Gastrocnemius medialis (tissue), 4 donors: ENCODE measurements at regions not wholly inside any gene's neighbourhood (a gene's known extent, or its start where the extent isn't known, plus 50 kb on each side); places are given as distances from the start of the nearest gene placed in this dataset.
"Not testable (repeated sequence)": the region's sequence is repeated elsewhere in the genome, so short reads cannot be mapped to it uniquely, and the experiment has no call there.

Experiments used
- CTCF ChIP-seq, 5 experiments: fragments of 450-650 bp in 3 of 5; fragments of 200-600 bp in 2 of 5; sonication (generic) in 2 of 5; IDR thresholded peaks in 4 of 5; conservative IDR thresholded peaks in 1 of 5; 1 replicate in 4 of 5; 2 replicates in 1 of 5; pipeline ENCODE4 v1.5.1; 2016 to 2019; ENCODE audit warnings: antibody characterized with exemption in 5 of 5, mild to moderate bottlenecking in 3 of 5, moderate library complexity in 3 of 5
- POLR2A ChIP-seq, 2 donors: fragments of 450-650 bp; IDR thresholded peaks; one replicate each; pipeline ENCODE4 v1.6.1; 2017; ENCODE audit warnings: antibody characterized with exemption in 2 of 2, mild to moderate bottlenecking in 2 of 2, moderate library complexity in 2 of 2

GRCh38 chr6:110539277-110540019, 63.0 kb upstream of the SLC22A16 start:
- not testable (repeated sequence) for TF ChIP-seq CTCF (IDR thresholded peaks at IDR 0.05 in 4 of 5, conservative IDR thresholded peaks at IDR 0.05 in 1 of 5); POLR2A (IDR thresholded peaks at IDR 0.05)
